ENCODE measurements at regions not wholly inside any gene's neighbourhood (a gene's known extent, or its start where the extent isn't known, plus 50 kb on each side); places are given as distances from the start of the nearest gene placed in this dataset.

GRCh38 chrX:38856670-38857265 is 55.5 kb downstream of the MID1IP1 start:
- Mint-ChIP-seq H3K27me3 (no peaks in the 10 kb centered on the region), H3K4me3 (no peak overlapping the region), H3K4me1 (peaks cover 4% of the 10 kb centered on the region), H3K9me3 (no peaks in the 10 kb centered on the region), H3K36me3 (ENCODE audit: low read depth) (no peaks in the 10 kb centered on the region), H3K27ac (no peak overlapping the region)
- no peak for DNase-seq
- intact Hi-C loops (cut with micrococcal nuclease), result loop anchor here (5.0 kb wide), 1 partner anchor 39 kb away; no protein-coding TSS in a partner anchor

DNA sequence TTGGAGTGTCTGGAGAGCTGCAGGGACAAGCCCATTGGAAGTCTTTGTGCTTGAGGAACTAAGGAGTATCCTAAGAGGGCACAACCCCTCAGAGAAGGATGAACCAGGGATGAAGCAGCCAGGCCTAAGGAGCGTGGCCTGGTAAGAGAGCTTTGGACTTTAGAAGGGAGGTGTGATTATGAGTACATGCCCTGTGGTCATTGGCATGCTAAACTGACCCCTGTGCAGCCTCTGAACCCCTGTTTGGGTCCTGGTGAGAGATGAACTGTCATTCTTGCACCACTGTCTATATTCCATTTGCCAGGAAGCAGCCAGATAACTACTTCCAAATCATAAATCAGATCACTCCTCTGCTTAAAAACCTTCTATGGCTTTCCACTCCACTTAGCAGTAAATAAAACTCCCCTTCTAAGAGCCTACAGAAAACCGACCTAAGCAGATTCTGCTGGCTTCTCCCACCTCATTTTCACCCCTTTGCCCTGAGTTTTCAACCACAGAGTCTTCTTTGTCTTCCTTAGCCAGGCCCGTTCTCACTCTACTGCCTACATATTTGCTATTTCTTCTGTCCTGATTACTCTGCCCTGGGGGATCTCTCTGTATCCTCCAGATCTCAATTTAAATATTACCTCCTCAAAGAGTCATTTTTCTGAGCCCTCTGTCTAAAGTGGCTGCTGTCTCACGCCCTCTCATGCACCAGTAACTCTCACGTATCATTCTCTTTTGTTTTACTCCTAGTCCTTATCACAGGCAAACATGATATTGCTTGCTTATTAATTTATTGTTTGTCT is 56.7 kb downstream of the MID1IP1 start:
- Mint-ChIP-seq H3K9me3 (no peaks in the 10 kb centered on the region), H3K27me3 (no peaks in the 10 kb centered on the region), H3K27ac (no peak overlapping the region), H3K36me3 (ENCODE audit: low read depth) (no peaks in the 10 kb centered on the region), H3K4me3 (no peak overlapping the region), H3K4me1 (peaks cover 4% of the 10 kb centered on the region)
- DNase-seq, result no peak
- intact Hi-C loops (cut with micrococcal nuclease), result loop anchor here (5.0 kb wide), 1 partner anchor 41 kb away; no protein-coding TSS in a partner anchor

GRCh38 chrX:38859602-38860001 is 58.3 kb downstream of the MID1IP1 start:
- Mint-ChIP-seq H3K9me3 (no peaks in the 10 kb centered on the region), H3K36me3 (ENCODE audit: low read depth) (no peaks in the 10 kb centered on the region), H3K27me3 (no peaks in the 10 kb centered on the region), H3K4me1 (peaks cover 4% of the 10 kb centered on the region), H3K4me3 (no peak overlapping the region), H3K27ac (no peak overlapping the region)
- intact Hi-C loops (cut with micrococcal nuclease), result loop anchor here (5.0 kb wide), 1 partner anchor 42 kb away; no protein-coding TSS in a partner anchor
- DNase-seq, result no peak

- Mint-ChIP-seq H3K9me3 (no peaks in the 10 kb centered on the region), H3K4me1 (peaks cover 4% of the 10 kb centered on the region), H3K27me3 (no peaks in the 10 kb centered on the region), H3K36me3 (ENCODE audit: low read depth) (no peaks in the 10 kb centered on the region), H3K4me3 (no peak overlapping the region), H3K27ac (no peak overlapping the region)
- no peak for DNase-seq
- intact Hi-C loops (cut with micrococcal nuclease), result no loop called here
Observed at GRCh38 chrX:38860106-38861013, 59.1 kb downstream of the MID1IP1 start.

- Mint-ChIP-seq H3K4me3 (no peak overlapping the region), H3K4me1 (peaks cover 4% of the 10 kb centered on the region), H3K9me3 (no peaks in the 10 kb centered on the region), H3K27me3 (no peaks in the 10 kb centered on the region), H3K36me3 (ENCODE audit: low read depth) (no peaks in the 10 kb centered on the region), H3K27ac (no peak overlapping the region)
- intact Hi-C loops (cut with micrococcal nuclease), result no loop called here
- DNase-seq, result no peak
Observed at GRCh38 chrX:38861489-38861888, 60.2 kb downstream of the MID1IP1 start.

- no peaks in the 10 kb centered on the region for H3K36me3 Mint-ChIP-seq (ENCODE audit: low read depth)
- intact Hi-C loops (cut with micrococcal nuclease), result no loop called here
- H3K27me3 Mint-ChIP-seq, result no peaks in the 10 kb centered on the region
- DNase-seq, result no peak
- no peak overlapping the region for H3K4me3 Mint-ChIP-seq
- H3K27ac Mint-ChIP-seq, result no peak overlapping the region
- H3K9me3 Mint-ChIP-seq, result no peaks in the 10 kb centered on the region
- peaks cover 2% of the 10 kb centered on the region for H3K4me1 Mint-ChIP-seq
Observed at GRCh38 chrX:38862100-38862499, 60.8 kb downstream of the MID1IP1 start.

DNA sequence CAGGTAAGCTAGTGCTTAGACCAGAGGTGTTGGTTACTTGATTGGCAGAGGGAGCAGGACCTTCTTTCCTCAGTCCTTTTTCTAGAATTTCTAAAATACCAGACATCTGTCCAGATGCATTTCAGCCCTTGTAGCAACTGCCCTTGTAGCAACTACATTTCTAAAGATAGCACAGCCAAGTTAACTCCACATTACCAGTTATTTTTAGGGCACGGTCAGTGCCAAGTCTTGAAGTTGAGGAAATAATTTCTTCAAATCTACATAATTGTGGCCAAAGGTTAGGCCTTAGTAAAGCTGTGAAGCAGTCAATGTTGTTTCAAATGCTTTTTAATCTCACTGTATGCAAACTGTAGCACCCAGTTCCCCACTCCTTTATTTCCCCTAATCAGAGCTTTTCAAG is 62.9 kb downstream of the MID1IP1 start:
- Mint-ChIP-seq H3K36me3 (ENCODE audit: low read depth) (no peaks in the 10 kb centered on the region), H3K4me3 (no peak overlapping the region), H3K27me3 (no peaks in the 10 kb centered on the region), H3K4me1 (peaks cover 2% of the 10 kb centered on the region), H3K9me3 (no peaks in the 10 kb centered on the region), H3K27ac (no peak overlapping the region)
- intact Hi-C loops (cut with micrococcal nuclease), result no loop called here
- DNase-seq, result no peak

- DNase-seq, result no peak
- no peaks in the 10 kb centered on the region for H3K9me3 Mint-ChIP-seq
- no peak overlapping the region for H3K27ac Mint-ChIP-seq
- no peaks in the 10 kb centered on the region for H3K27me3 Mint-ChIP-seq
- intact Hi-C loops (cut with micrococcal nuclease), result no loop called here
- H3K4me1 Mint-ChIP-seq, result peaks cover 1% of the 10 kb centered on the region
- H3K4me3 Mint-ChIP-seq, result no peak overlapping the region
- no peaks in the 10 kb centered on the region for H3K36me3 Mint-ChIP-seq (ENCODE audit: low read depth)
Observed at GRCh38 chrX:38868321-38868720, 67.1 kb downstream of the MID1IP1 start.

GRCh38 chrX:38868941-38869401 is 67.7 kb downstream of the MID1IP1 start:
- no peak overlapping the region for H3K4me3 Mint-ChIP-seq
- H3K9me3 Mint-ChIP-seq, result no peaks in the 10 kb centered on the region
- peaks cover 1% of the 10 kb centered on the region for H3K4me1 Mint-ChIP-seq
- DNase-seq, result no peak
- no peaks in the 10 kb centered on the region for H3K36me3 Mint-ChIP-seq (ENCODE audit: low read depth)
- H3K27me3 Mint-ChIP-seq, result no peaks in the 10 kb centered on the region
- no peak overlapping the region for H3K27ac Mint-ChIP-seq
- intact Hi-C loops (cut with micrococcal nuclease), result no loop called here

GRCh38 chrX:38870361-38870895 is 69.2 kb downstream of the MID1IP1 start:
- Mint-ChIP-seq H3K36me3 (ENCODE audit: low read depth) (no peaks in the 10 kb centered on the region), H3K4me3 (no peak overlapping the region), H3K9me3 (no peaks in the 10 kb centered on the region), H3K4me1 (peaks cover 1% of the 10 kb centered on the region), H3K27me3 (no peaks in the 10 kb centered on the region), H3K27ac (no peak overlapping the region)
- intact Hi-C loops (cut with micrococcal nuclease), result no loop called here
- no peak for DNase-seq

DNA sequence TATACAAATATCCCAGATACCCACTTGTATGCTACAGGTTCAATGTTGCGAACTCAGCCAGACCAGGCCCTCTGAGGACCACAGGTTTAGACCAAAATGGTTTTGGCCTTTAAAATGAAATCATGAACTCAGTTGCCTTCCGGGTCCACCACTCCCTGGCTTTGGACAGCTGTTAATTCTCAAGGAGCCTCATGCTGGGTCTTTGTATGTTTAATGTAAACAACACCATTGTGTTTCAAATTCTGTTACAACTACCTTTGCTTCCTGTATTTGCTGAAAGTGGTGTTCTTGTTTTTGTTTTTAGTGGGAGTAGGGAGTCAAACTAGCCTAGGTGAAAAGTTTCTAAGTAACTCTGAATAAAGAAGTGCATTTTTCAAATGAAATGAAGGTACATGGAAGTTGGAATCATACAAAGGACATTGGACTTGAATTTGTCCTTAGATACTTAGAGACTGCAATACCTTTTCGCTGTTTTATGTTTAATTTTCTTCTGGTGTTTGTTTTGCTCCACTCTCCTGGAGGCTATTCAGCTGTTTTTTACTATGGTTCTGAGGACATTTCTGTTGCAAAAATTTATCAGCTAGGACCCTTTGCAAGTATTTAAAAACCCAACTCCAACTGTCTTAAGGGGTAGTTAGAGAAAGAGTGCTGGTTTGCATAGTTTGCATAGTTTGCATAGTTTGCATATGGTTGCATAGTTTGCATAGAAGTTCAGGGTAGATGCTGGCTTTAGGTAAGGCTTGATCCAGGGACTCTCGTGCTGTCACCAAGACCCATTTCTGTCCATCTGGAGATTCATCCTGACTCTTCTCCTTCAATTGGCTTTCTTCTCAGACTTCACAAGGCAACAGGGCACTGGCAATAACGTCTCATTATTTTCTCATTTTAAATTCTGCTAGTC is 70.1 kb downstream of the MID1IP1 start:
- H3K9me3 Mint-ChIP-seq, result no peaks in the 10 kb centered on the region
- H3K27me3 Mint-ChIP-seq, result no peaks in the 10 kb centered on the region
- H3K36me3 Mint-ChIP-seq (ENCODE audit: low read depth), result no peaks in the 10 kb centered on the region
- no peak overlapping the region for H3K4me3 Mint-ChIP-seq
- intact Hi-C loops (cut with micrococcal nuclease), result no loop called here
- H3K27ac Mint-ChIP-seq, result no peak overlapping the region
- no peak for DNase-seq
- peaks cover 1% of the 10 kb centered on the region for H3K4me1 Mint-ChIP-seq

DNA sequence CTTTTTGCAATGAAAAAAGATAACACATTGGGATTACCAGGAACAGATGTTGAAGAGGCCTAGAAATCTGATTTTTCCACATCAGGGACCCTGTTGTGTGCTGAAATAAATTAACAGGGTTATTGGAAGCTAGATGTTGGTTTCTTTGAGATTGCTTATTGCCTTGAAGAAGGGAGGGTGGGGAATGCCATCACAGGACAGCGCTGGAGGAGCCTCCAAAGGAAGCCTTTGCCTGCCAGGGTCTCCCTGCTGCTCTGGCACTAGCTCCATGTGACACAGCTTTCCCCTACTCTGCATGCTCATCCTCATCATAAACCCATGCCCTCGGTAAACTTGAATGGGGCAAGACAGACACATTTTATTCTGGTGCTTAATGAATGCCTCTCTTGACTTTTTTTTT is 76.1 kb downstream of the MID1IP1 start:
- intact Hi-C loops (cut with micrococcal nuclease), result no loop called here
- DNase-seq, result no peak
- Mint-ChIP-seq H3K4me3 (no peak overlapping the region), H3K27me3 (no peaks in the 10 kb centered on the region), H3K36me3 (ENCODE audit: low read depth) (no peaks in the 10 kb centered on the region), H3K27ac (no peak overlapping the region), H3K4me1 (peaks cover 13% of the 10 kb centered on the region), H3K9me3 (no peaks in the 10 kb centered on the region)
